Spinal cord (tissue), 9 donors: ENCODE measurements at regions not wholly inside any gene's neighbourhood (a gene's known extent, or its start where the extent isn't known, plus 50 kb on each side); places are given as distances from the start of the nearest gene placed in this dataset.
A peak's percentile ranks its signal among the peaks of the same experiment; 100 is the strongest.
"Not testable (repeated sequence)": the region's sequence is repeated elsewhere in the genome, so short reads cannot be mapped to it uniquely, and the experiment has no call there.

Experiments
- DNase-seq, 6 donors: peaks; one replicate each; pipeline versions ENCODE4 v3.0.0 to v3.0.0-alpha.2; 2013 to 2015; ENCODE audit warnings: low spot score in 6 of 6, low read depth in 4 of 6
- H3K27ac ChIP-seq: one replicate; pipeline ENCODE4 v1.5.1; 2013; ENCODE audit warnings: low read depth, low read length, control low read depth
- H3K27me3 ChIP-seq: one replicate; pipeline ENCODE4 v1.6.1; 2013; ENCODE audit warnings: low read length; ENCODE audit not compliant: control insufficient read depth, insufficient read depth
- H3K36me3 ChIP-seq: one replicate; pipeline ENCODE4 v1.6.1; 2013; ENCODE audit warnings: low read length; ENCODE audit not compliant: control insufficient read depth, insufficient read depth
- H3K4me1 ChIP-seq: one replicate; pipeline ENCODE4 v1.6.1; 2013; ENCODE audit warnings: low read length; ENCODE audit not compliant: control insufficient read depth, insufficient read depth
- H3K4me3 ChIP-seq: one replicate; pipeline ENCODE4 v1.5.1; 2013; ENCODE audit warnings: low read depth, low read length, control low read depth
- H3K9me3 ChIP-seq: one replicate; pipeline ENCODE4 v1.6.1; 2013; ENCODE audit warnings: low read length; ENCODE audit not compliant: control insufficient read depth, insufficient read depth
- WGBS: methylation state at CpG from one replicate; pipeline ENCODE4 v1.1.5; 2013; ENCODE audit warnings: missing lambda C conversion rate; ENCODE audit not compliant: insufficient coverage; 5-methylcytosine and 5-hydroxymethylcytosine counted together
- donor health status: healthy.

GRCh38 chr7:81869670-81870069 lies 99.8 kb upstream of the HGF start:
- Histone ChIP-seq H3K27ac (no peak overlapping the region), H3K27me3 (no peaks in the 10 kb centered on the region), H3K4me3 (no peak overlapping the region), H3K9me3 (no peaks in the 10 kb centered on the region), H3K4me1 (no peaks in the 10 kb centered on the region), H3K36me3 (no peaks in the 10 kb centered on the region)
- WGBS: no CpG with 5 or more reads among the region's 2 CpGs
- DNase-seq: no peak

GRCh38 chr7:81865754-81866153 lies 95.9 kb upstream of the HGF start:
- Histone ChIP-seq H3K4me1 (no peaks in the 10 kb centered on the region), H3K27me3 (no peaks in the 10 kb centered on the region), H3K36me3 (no peaks in the 10 kb centered on the region), H3K9me3 (no peaks in the 10 kb centered on the region), H3K27ac (no peak overlapping the region), H3K4me3 (no peak overlapping the region)
- no peak for DNase-seq
- no CpG with 5 or more reads among the region's 1 CpG for WGBS

- H3K27ac ChIP-seq: no peak overlapping the region
- no CpG with 5 or more reads among the region's 4 CpGs for WGBS
- H3K36me3 ChIP-seq: no peaks in the 10 kb centered on the region
- DNase-seq: no peak
- no peaks in the 10 kb centered on the region for H3K27me3 ChIP-seq
- no peak overlapping the region for H3K4me3 ChIP-seq
- no peaks in the 10 kb centered on the region for H3K9me3 ChIP-seq
- no peaks in the 10 kb centered on the region for H3K4me1 ChIP-seq
Measured at GRCh38 chr7:81859433-81859832, 89.6 kb upstream of the HGF start.

GRCh38 chr7:81858820-81859219 lies 89.0 kb upstream of the HGF start:
- H3K4me1 ChIP-seq, H3K27me3 ChIP-seq, H3K36me3 ChIP-seq, DNase-seq, H3K4me3 ChIP-seq, H3K27ac ChIP-seq, H3K9me3 ChIP-seq: not testable (repeated sequence)
- 97% methylated on average over 3 of the region's 5 CpGs for WGBS

GRCh38 chr7:81857385-81857784 lies 87.5 kb upstream of the HGF start:
- WGBS: 80% methylated on average over 1 of the region's 2 CpGs
- H3K27me3 ChIP-seq: no peaks in the 10 kb centered on the region
- DNase-seq: no peak
- no peak overlapping the region for H3K4me3 ChIP-seq
- H3K4me1 ChIP-seq: no peaks in the 10 kb centered on the region
- H3K27ac ChIP-seq: no peak overlapping the region
- no peaks in the 10 kb centered on the region for H3K9me3 ChIP-seq
- no peaks in the 10 kb centered on the region for H3K36me3 ChIP-seq

GRCh38 chr7:81854518-81854917 lies 84.7 kb upstream of the HGF start:
- Histone ChIP-seq H3K4me3 (no peak overlapping the region), H3K4me1 (no peaks in the 10 kb centered on the region), H3K9me3 (no peaks in the 10 kb centered on the region), H3K36me3 (no peaks in the 10 kb centered on the region), H3K27me3 (no peaks in the 10 kb centered on the region), H3K27ac (no peak overlapping the region)
- WGBS: no CpG with 5 or more reads among the region's 2 CpGs
- DNase-seq: no peak

- Histone ChIP-seq H3K27me3 (no peaks in the 10 kb centered on the region), H3K4me3 (no peak overlapping the region), H3K9me3 (no peaks in the 10 kb centered on the region), H3K4me1 (no peaks in the 10 kb centered on the region), H3K36me3 (no peaks in the 10 kb centered on the region), H3K27ac (no peak overlapping the region)
- DNase-seq: no peak
Measured at GRCh38 chr7:81852701-81853100, 82.9 kb upstream of the HGF start.

- H3K4me1 ChIP-seq: no peaks in the 10 kb centered on the region
- H3K27me3 ChIP-seq: no peaks in the 10 kb centered on the region
- H3K27ac ChIP-seq: no peak overlapping the region
- no peak for DNase-seq
- no peak overlapping the region for H3K4me3 ChIP-seq
- no peaks in the 10 kb centered on the region for H3K36me3 ChIP-seq
- no peaks in the 10 kb centered on the region for H3K9me3 ChIP-seq
Measured at GRCh38 chr7:81851413-81851812, 81.6 kb upstream of the HGF start.

- no peak overlapping the region for H3K4me3 ChIP-seq
- no peaks in the 10 kb centered on the region for H3K27me3 ChIP-seq
- WGBS: no CpG with 5 or more reads among the region's 1 CpG
- peaks cover 2% of the 10 kb centered on the region for H3K9me3 ChIP-seq
- no peak overlapping the region for H3K27ac ChIP-seq
- peak in 1 of 6 donors; percentile 1 for DNase-seq
- H3K36me3 ChIP-seq: no peaks in the 10 kb centered on the region
- no peaks in the 10 kb centered on the region for H3K4me1 ChIP-seq
Measured at GRCh38 chr7:81846398-81846797, 76.6 kb upstream of the HGF start.

GRCh38 chr7:81845744-81846241 lies 75.9 kb upstream of the HGF start:
- no peaks in the 10 kb centered on the region for H3K4me1 ChIP-seq
- no peak overlapping the region for H3K27ac ChIP-seq
- H3K36me3 ChIP-seq: no peaks in the 10 kb centered on the region
- no peak overlapping the region for H3K4me3 ChIP-seq
- peak in 2 of 6 donors; percentile 5 to 88 for DNase-seq
- WGBS: 60% methylated on average over 1 of the region's 7 CpGs
- H3K27me3 ChIP-seq: no peaks in the 10 kb centered on the region
- peaks cover 2% of the 10 kb centered on the region for H3K9me3 ChIP-seq
